Stimulated activated CD4-positive, alpha-beta T cell treated with anti-CD3 and anti-CD28 coated beads, Interleukin-12 subunit alpha, Interleukin-12 subunit beta, amount 100 ng/mL, for 24 hours (primary cell): ENCODE measurements at regions not wholly inside any gene's neighbourhood (a gene's known extent, or its start where the extent isn't known, plus 50 kb on each side); places are given as distances from the start of the nearest gene placed in this dataset.
"Not testable (repeated sequence)": the region's sequence is repeated elsewhere in the genome, so short reads cannot be mapped to it uniquely, and the experiment has no call there.

ENCODE experiments used
- DNase-seq, 2 experiments: peaks; one replicate each; pipeline ENCODE4 v3.0.0-alpha.2; 2020; ENCODE audit warnings: low read depth in 2 of 2

GRCh38 chr2:60247471-60247870 lies 306.0 kb downstream of the BCL11A start:
- no peak for DNase-seq

- DNase-seq, result no peak
Observed at GRCh38 chr2:60246583-60246982, 306.9 kb downstream of the BCL11A start.

- DNase-seq, result no peak
Observed at GRCh38 chr2:60234274-60234986, 319.0 kb downstream of the BCL11A start.

GRCh38 chr2:60230596-60230995 lies 322.9 kb downstream of the BCL11A start:
- DNase-seq, result no peak

GRCh38 chr2:60230037-60230436 lies 323.4 kb downstream of the BCL11A start:
- no peak for DNase-seq

- DNase-seq, result no peak
Observed at GRCh38 chr2:60226943-60227342, 326.5 kb downstream of the BCL11A start.

- no peak for DNase-seq
Observed at GRCh38 chr2:60226191-60226590, 327.3 kb downstream of the BCL11A start.

- DNase-seq, result no peak
Observed at GRCh38 chr2:60223859-60224258, 329.6 kb downstream of the BCL11A start.

GRCh38 chr2:60221098-60221497 lies 332.4 kb downstream of the BCL11A start:
- DNase-seq, result no peak

- no peak for DNase-seq
Observed at GRCh38 chr2:60219536-60219935, 333.9 kb downstream of the BCL11A start.

- DNase-seq, result no peak
Observed at GRCh38 chr2:60216452-60216995, 336.9 kb downstream of the BCL11A start.

GRCh38 chr2:60215386-60215901 lies 338.0 kb downstream of the BCL11A start:
- DNase-seq, result no peak

GRCh38 chr2:60214626-60214875 lies 338.9 kb downstream of the BCL11A start:
- no peak for DNase-seq

- DNase-seq, result no peak
Observed at GRCh38 chr2:60213865-60214625, 339.4 kb downstream of the BCL11A start.

GRCh38 chr2:60212181-60212945 lies 341.1 kb downstream of the BCL11A start:
- no peak for DNase-seq

- not testable (repeated sequence) for DNase-seq
Observed at GRCh38 chr2:60189006-60189405, 364.4 kb downstream of the BCL11A start.

GRCh38 chr2:60175290-60175689 lies 378.2 kb downstream of the BCL11A start:
- DNase-seq, result no peak

- DNase-seq, result no peak
Observed at GRCh38 chr2:60174146-60174545, 379.3 kb downstream of the BCL11A start.

GRCh38 chr2:60172801-60173200 lies 380.7 kb downstream of the BCL11A start:
- DNase-seq, result no peak

GRCh38 chr2:60170272-60170671 lies 383.2 kb downstream of the BCL11A start:
- DNase-seq, result no peak

- DNase-seq, result no peak
Observed at GRCh38 chr2:60168247-60168646, 385.2 kb downstream of the BCL11A start.

- DNase-seq, result no peak
Observed at GRCh38 chr2:60167089-60167488, 386.4 kb downstream of the BCL11A start.
